ENCODE measurements at regions not wholly inside any gene's neighbourhood (a gene's known extent, or its start where the extent isn't known, plus 50 kb on each side); places are given as distances from the start of the nearest gene placed in this dataset.

DNA sequence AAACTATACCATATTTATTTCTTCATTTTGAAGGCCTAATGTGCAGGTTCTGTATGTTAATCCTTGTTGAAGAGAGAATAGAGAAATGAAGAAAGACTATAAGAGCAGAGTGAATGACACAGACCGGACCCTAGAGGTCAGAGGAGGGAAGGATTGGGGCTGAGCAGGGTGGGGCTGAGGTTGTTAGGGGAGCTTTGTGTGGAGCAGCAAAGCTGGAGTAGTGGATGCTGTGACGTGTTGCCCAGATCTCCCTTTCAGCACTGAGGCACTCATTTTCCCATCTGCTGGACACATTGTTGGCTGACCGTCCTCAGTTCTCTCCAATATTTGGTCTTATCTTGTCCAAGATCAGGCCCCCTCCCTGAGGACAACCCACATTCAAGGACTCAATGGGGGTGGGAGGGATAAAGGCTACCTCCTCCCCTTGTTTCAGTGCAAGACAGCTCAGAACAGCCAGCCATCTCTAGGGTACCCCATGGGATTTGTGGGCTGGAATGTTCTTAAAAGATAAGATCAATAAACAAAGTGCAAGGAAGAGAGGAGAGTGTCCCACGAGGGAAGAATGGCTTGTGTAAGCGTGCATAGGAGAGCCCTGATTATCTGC, 143.6 kb downstream of the TDRD15 start:
- TF ChIP-seq, protein P1, sequence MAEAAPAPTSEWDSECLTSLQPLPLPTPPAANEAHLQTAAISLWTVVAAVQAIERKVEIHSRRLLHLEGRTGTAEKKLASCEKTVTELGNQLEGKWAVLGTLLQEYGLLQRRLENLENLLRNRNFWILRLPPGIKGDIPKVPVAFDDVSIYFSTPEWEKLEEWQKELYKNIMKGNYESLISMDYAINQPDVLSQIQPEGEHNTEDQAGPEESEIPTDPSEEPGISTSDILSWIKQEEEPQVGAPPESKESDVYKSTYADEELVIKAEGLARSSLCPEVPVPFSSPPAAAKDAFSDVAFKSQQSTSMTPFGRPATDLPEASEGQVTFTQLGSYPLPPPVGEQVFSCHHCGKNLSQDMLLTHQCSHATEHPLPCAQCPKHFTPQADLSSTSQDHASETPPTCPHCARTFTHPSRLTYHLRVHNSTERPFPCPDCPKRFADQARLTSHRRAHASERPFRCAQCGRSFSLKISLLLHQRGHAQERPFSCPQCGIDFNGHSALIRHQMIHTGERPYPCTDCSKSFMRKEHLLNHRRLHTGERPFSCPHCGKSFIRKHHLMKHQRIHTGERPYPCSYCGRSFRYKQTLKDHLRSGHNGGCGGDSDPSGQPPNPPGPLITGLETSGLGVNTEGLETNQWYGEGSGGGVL (tag by site-specific recombination; IDR thresholded peaks at IDR 0.05) = no peak
- TF ChIP-seq, protein P2, sequence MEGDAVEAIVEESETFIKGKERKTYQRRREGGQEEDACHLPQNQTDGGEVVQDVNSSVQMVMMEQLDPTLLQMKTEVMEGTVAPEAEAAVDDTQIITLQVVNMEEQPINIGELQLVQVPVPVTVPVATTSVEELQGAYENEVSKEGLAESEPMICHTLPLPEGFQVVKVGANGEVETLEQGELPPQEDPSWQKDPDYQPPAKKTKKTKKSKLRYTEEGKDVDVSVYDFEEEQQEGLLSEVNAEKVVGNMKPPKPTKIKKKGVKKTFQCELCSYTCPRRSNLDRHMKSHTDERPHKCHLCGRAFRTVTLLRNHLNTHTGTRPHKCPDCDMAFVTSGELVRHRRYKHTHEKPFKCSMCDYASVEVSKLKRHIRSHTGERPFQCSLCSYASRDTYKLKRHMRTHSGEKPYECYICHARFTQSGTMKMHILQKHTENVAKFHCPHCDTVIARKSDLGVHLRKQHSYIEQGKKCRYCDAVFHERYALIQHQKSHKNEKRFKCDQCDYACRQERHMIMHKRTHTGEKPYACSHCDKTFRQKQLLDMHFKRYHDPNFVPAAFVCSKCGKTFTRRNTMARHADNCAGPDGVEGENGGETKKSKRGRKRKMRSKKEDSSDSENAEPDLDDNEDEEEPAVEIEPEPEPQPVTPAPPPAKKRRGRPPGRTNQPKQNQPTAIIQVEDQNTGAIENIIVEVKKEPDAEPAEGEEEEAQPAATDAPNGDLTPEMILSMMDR (tag by site-specific recombination; IDR thresholded peaks at IDR 0.05) = no peak
- TF ChIP-seq, protein P3, sequence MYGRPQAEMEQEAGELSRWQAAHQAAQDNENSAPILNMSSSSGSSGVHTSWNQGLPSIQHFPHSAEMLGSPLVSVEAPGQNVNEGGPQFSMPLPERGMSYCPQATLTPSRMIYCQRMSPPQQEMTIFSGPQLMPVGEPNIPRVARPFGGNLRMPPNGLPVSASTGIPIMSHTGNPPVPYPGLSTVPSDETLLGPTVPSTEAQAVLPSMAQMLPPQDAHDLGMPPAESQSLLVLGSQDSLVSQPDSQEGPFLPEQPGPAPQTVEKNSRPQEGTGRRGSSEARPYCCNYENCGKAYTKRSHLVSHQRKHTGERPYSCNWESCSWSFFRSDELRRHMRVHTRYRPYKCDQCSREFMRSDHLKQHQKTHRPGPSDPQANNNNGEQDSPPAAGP (tag by site-specific recombination; IDR thresholded peaks at IDR 0.05) = no peak
- no peak for TF ChIP-seq HOXD13 (CRISPR knock-in tag; IDR thresholded peaks at IDR 0.05; ENCODE audit: borderline replicate concordance)
- no peak for TF ChIP-seq YY1 (tag by site-specific recombination; IDR thresholded peaks at IDR 0.05)
- TF ChIP-seq KLF16 (tag by site-specific recombination; IDR thresholded peaks at IDR 0.05) = no peak
- TF ChIP-seq, protein P4, sequence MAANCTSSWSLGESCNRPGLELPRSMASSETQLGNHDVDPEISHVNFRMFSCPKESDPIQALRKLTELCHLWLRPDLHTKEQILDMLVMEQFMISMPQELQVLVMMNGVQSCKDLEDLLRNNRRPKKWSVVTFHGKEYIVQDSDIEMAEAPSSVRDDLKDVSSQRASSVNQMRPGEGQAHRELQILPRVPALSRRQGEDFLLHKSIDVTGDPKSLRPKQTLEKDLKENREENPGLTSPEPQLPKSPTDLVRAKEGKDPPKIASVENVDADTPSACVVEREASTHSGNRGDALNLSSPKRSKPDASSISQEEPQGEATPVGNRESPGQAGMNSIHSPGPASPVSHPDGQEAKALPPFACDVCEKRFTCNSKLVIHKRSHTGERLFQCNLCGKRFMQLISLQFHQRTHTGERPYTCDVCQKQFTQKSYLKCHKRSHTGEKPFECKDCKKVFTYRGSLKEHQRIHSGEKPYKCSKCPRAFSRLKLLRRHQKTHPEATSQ (tag by site-specific recombination; IDR thresholded peaks at IDR 0.05) = no peak
- TF ChIP-seq, protein P5, sequence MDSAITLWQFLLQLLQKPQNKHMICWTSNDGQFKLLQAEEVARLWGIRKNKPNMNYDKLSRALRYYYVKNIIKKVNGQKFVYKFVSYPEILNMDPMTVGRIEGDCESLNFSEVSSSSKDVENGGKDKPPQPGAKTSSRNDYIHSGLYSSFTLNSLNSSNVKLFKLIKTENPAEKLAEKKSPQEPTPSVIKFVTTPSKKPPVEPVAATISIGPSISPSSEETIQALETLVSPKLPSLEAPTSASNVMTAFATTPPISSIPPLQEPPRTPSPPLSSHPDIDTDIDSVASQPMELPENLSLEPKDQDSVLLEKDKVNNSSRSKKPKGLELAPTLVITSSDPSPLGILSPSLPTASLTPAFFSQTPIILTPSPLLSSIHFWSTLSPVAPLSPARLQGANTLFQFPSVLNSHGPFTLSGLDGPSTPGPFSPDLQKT (IDR thresholded peaks at IDR 0.05; ENCODE audit: borderline replicate concordance, low read depth, low read length) = no peak
- no peak for TF ChIP-seq MYNN (tag by site-specific recombination; IDR thresholded peaks at IDR 0.05; ENCODE audit: borderline replicate concordance)
- TF ChIP-seq, protein P6, sequence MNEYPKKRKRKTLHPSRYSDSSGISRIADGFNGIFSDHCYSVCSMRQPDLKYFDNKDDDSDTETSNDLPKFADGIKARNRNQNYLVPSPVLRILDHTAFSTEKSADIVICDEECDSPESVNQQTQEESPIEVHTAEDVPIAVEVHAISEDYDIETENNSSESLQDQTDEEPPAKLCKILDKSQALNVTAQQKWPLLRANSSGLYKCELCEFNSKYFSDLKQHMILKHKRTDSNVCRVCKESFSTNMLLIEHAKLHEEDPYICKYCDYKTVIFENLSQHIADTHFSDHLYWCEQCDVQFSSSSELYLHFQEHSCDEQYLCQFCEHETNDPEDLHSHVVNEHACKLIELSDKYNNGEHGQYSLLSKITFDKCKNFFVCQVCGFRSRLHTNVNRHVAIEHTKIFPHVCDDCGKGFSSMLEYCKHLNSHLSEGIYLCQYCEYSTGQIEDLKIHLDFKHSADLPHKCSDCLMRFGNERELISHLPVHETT (tag by site-specific recombination; IDR thresholded peaks at IDR 0.05) = no peak

Measured in HEK293 (cell line).